GM12872 (cell line): ENCODE measurements at regions not wholly inside any gene's neighbourhood (a gene's known extent, or its start where the extent isn't known, plus 50 kb on each side); places are given as distances from the start of the nearest gene placed in this dataset.
A peak's percentile ranks its signal among the peaks of the same experiment; 100 is the strongest.

ENCODE experiments used
- TF ChIP-seq, protein P1 (sequence below): IDR thresholded peaks from 3 replicates; pipeline ENCODE4 v1.5.1; 2011; ENCODE audit warnings: low read depth, mild to moderate bottlenecking, low read length, moderate library complexity; ENCODE audit not compliant: insufficient read depth

DNA sequence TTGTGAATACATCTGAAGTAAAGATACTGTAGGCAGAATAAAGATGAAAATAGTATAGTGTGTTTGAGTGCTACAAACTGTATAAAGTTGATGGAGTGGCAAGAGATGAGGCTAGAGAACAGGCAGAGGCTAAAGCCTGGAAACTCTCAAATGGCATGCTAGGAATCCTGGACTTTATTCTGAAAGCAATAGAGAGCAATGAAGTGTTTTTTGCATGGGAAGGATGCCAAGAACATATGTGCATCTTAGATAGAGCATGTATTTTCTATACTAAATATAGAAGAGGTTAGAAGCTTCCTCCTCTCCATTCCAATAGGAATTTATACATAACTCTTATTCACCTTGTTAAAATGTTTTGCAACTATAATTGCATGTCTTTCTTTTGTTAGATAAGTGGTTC, 86.3 kb upstream of the TMTC2 start:
- TF ChIP-seq, protein P1, sequence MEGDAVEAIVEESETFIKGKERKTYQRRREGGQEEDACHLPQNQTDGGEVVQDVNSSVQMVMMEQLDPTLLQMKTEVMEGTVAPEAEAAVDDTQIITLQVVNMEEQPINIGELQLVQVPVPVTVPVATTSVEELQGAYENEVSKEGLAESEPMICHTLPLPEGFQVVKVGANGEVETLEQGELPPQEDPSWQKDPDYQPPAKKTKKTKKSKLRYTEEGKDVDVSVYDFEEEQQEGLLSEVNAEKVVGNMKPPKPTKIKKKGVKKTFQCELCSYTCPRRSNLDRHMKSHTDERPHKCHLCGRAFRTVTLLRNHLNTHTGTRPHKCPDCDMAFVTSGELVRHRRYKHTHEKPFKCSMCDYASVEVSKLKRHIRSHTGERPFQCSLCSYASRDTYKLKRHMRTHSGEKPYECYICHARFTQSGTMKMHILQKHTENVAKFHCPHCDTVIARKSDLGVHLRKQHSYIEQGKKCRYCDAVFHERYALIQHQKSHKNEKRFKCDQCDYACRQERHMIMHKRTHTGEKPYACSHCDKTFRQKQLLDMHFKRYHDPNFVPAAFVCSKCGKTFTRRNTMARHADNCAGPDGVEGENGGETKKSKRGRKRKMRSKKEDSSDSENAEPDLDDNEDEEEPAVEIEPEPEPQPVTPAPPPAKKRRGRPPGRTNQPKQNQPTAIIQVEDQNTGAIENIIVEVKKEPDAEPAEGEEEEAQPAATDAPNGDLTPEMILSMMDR, result no peak

DNA sequence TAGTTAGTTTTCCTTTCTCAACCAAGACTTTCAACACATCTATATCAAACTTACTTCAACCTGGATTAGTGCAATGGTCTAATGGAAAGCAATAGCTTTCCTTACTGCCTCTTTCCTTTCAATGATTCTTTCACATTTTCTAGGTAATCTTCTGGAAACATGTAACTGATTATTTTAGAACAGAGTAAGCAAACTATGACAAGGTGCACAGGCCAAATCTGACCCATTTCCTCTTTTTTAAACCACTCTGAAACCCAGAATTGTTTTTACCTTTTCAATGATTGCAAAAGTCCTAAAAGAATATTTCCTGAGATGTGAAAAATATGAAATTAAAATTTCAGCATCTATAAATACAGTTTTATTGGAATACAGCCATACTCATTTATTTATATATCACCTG, 81.6 kb upstream of the TMTC2 start:
- TF ChIP-seq, protein P1, result no peak

DNA sequence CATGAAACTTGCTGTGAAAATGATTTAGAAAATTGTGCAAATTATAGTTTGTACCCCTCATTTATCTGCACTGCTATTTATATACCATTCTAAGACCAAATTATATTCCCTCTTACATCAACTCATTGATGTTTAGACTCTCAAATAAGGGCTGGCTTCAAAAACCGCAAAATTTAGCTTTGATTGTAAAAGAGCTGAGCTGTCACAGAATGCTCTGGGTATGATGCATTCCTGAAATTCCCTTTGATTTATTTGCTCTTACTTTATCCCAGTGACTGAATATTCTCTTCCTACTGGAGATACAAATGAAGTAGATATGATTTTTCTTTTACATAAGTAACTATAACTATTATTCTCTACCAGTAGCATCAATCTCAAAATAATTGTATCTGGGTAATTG, 78.0 kb upstream of the TMTC2 start:
- TF ChIP-seq, protein P1, result no peak

DNA sequence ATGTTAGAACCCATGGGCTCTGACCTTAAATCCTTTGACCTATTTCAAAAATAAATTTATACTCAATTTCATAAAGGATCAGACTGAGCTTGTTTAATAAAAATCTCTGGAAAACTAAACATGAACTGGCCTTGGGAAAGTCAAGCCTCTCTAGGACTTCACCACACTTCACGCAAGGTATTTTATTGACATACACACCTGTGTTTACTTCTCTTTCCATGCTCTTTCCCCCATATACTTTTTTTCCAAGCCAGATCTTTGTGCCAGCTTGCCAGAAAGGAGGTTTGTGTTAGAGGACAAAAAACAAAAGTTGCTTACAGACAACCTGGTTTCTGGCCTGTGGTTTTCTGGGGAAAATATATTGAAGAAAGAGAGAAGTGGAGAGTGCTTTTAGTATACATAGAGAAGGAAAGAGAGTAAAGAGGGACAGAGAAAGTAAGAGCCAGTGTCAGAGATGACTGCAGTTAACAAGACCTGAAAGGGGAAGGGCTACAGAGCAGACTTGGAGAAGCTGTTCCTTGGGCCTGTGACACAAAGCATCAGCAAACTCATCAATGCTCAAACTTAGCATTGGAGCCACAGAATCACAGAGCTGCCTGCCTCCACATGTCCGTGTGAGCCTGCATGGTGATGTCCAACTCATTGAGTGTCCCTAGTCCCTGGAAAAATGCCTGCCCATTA, 77.3 kb upstream of the TMTC2 start:
- TF ChIP-seq, protein P1, result no peak

DNA sequence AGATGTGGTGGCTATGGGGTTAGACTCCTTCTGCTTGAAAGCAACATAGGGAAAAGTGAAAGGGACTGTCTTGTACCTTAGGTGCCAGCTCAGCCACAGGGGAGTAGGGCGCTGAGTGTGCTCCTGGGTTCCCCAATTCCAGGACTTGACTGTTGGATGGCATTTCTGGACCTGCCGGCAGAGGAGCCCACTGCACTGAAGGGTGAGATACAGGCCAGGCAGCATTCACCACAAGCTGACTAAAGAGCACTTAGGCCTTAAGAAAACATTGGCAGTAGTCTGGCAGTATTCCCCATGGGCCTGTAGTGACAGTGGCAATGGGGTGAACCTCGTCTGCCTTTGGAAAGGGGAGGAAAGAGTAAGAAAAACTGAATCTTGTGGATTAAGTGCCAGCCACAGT, 67.1 kb upstream of the TMTC2 start:
- TF ChIP-seq, protein P1, result no peak

DNA sequence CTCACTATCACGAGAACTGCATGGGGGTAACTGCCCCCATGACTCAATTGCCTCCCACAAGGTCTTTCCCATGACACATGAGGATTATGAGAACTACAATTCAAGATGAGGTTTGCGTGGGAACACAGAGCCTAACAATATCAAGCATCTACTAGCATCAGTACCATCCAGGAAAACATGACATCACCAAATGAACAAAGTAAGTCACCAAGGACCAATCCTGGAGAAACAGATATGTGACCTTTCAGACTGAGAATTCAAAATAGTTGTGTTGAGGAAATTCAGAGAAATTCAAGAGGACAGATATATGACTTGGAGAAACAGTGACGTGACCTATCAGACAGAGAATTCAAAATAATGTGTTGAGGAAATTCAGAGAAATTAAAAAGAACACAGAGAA, 65.8 kb upstream of the TMTC2 start:
- TF ChIP-seq, protein P1, result no peak

DNA sequence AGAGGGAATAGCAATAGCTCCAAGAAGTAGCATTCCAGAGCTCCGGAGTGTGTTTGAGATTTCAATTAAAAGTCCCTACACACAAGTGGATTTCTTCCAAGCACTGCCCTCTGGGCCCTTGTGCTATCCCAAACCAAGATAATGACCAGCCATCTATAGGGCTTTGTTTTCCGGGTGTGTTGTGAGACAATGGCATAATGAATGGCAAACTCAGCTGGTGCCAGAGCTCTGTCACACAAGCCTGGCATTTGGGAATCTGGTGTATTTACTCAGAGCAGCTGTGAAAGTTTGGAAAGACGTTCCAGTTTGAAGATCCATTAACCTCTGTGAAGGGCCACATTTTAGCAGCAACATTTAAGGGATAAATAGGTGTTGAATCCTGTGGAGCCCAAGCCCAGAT, 61.2 kb upstream of the TMTC2 start:
- TF ChIP-seq, protein P1, result no peak

DNA sequence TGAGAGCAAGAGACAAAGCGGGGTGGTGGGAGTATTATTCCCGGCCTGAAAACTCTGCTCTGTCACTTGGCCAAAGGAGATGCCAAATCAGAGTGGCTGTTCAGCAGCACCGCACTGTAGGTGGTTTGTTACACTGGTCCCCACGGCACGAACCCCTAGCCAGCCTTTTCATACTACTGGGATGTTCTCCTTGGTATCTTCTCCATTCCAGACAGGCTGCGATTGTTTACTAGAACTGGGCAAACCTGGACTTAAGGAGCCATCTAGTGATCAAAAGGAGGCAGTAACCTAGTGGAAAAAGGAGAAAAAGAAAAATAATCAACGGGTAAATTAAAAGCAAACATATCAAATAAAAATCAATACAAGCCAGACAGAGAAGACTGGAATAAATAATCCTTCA, 58.9 kb upstream of the TMTC2 start:
- TF ChIP-seq, protein P1, result peak; percentile 59; the same call in 2 of the 3 replicates
